Stimulated activated effector memory CD8-positive, alpha-beta T cell treated with anti-CD3 and anti-CD28 coated beads, Interleukin-12 subunit alpha, Interleukin-12 subunit beta, amount 100 ng/mL, for 72 hours (primary cell): ENCODE measurements at regions not wholly inside any gene's neighbourhood (a gene's known extent, or its start where the extent isn't known, plus 50 kb on each side); places are given as distances from the start of the nearest gene placed in this dataset.

Experiments
- ATAC-seq: fragments of 150-1000 bp; cut with Tn5 transposase; 2 replicates; pipeline ENCODE4 v1.10.0; 2021
- DNase-seq, 2 donors: peaks; one replicate each; pipeline ENCODE4 v3.0.0; 2021 to 2022; ENCODE audit warnings: low spot score in 2 of 2
- H3K27ac Mint-ChIP-seq: one replicate; pipeline ENCODE4 v1.8.0; 2022; ENCODE audit warnings: mild to moderate bottlenecking, mixed read lengths
- H3K36me3 Mint-ChIP-seq: one replicate; pipeline ENCODE4 v1.8.0; 2022; ENCODE audit warnings: mild to moderate bottlenecking, mixed read lengths
- H3K4me1 Mint-ChIP-seq: one replicate; pipeline ENCODE4 v1.8.0; 2022; ENCODE audit warnings: mixed read lengths
- H3K4me3 Mint-ChIP-seq: one replicate; pipeline ENCODE4 v1.8.0; 2022; ENCODE audit warnings: mild to moderate bottlenecking, mixed read lengths
- H3K9me3 Mint-ChIP-seq: one replicate; pipeline ENCODE4 v1.8.0; 2022; ENCODE audit warnings: mixed read lengths

DNA sequence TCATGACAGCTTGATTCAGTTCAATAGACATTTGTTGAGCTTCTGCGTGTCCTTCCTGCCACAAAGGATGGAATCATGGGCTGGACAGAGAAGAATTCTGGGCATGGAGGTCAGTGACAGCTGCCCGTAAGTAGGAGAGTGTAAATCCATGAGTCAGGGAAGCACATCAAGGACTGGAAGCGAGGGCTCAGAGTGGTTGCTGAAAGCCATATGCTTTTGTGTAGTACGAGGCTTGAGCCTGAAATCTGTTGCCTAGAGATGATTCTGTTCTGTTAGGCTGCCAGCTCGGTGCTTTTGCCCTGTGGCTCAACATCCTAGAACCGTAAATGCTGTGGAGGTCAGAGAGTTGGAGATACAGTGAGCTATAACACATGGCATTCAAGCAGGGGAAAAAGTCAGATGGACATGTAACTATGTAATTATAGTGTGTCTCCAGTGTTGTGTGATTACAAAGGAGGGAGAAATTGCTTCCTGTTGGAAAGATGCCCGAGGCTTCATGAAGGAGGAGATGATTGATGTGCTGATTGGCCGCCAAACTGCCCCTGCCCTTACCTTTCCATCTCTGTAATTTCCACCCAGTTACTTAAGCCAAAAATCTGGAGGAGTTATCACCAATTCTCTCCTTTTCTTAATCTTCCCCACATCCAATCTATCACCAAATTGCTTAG is 92.8 kb upstream of the CACNA1E start:
- Mint-ChIP-seq H3K9me3 (no peaks in the 10 kb centered on the region), H3K4me1 (no peaks in the 10 kb centered on the region), H3K4me3 (no peak overlapping the region), H3K36me3 (no peaks in the 10 kb centered on the region), H3K27ac (no peak overlapping the region)
- no peak for ATAC-seq
- DNase-seq: no peak

DNA sequence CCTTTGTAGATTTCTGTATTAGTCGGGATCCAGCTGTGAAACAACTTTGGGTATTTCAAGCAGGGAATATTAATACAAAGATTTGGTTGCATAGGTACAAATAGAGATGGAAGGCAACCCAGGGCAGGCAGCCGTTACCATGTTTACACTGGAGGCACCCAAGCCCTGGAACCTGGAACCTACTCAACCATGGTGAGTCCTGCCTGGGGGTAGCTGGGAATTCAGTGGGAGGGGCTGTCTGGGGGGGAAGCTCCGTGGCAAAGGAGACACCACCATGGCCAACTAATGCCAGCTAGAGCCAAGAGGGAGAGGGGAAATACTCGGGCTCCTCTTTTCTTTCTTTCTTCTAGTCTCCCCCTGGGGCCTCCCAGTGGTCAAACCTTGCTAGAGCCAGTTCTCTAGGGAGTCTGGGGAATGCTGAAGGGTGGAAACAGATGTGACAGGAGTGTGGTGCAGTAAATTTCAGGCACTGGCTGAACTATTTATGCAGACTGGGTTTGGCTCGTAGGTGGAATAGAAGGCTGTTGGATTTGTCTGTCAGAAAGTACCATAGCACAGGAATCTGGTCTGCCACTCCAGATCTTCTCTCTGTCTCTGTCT is 91.9 kb upstream of the CACNA1E start:
- H3K27ac Mint-ChIP-seq: no peak overlapping the region
- H3K36me3 Mint-ChIP-seq: no peaks in the 10 kb centered on the region
- no peak overlapping the region for H3K4me3 Mint-ChIP-seq
- DNase-seq: no peak
- no peak for ATAC-seq
- H3K9me3 Mint-ChIP-seq: no peaks in the 10 kb centered on the region
- no peaks in the 10 kb centered on the region for H3K4me1 Mint-ChIP-seq

DNA sequence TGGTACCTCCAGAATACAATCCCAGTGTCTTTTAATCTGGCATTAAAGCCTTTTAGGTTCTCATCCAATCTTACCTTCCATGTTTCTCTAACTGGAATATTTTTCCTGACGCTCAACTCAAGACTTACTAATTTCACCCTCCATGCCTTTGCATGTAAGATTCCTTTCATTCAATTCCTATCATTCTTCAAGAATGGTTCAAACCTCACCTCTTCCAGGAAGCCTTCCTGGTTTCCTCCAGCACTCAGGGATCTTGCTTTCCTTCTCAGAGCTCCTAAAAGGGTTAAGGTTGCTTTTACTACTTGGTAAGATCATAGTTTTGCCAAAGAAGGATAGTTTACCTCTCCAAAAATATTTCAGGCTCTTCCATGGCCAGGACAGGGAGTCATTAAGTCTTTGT is 91.2 kb upstream of the CACNA1E start:
- H3K9me3 Mint-ChIP-seq: no peaks in the 10 kb centered on the region
- no peak for DNase-seq
- H3K4me3 Mint-ChIP-seq: no peak overlapping the region
- H3K36me3 Mint-ChIP-seq: no peaks in the 10 kb centered on the region
- H3K27ac Mint-ChIP-seq: no peak overlapping the region
- no peak for ATAC-seq
- no peaks in the 10 kb centered on the region for H3K4me1 Mint-ChIP-seq

DNA sequence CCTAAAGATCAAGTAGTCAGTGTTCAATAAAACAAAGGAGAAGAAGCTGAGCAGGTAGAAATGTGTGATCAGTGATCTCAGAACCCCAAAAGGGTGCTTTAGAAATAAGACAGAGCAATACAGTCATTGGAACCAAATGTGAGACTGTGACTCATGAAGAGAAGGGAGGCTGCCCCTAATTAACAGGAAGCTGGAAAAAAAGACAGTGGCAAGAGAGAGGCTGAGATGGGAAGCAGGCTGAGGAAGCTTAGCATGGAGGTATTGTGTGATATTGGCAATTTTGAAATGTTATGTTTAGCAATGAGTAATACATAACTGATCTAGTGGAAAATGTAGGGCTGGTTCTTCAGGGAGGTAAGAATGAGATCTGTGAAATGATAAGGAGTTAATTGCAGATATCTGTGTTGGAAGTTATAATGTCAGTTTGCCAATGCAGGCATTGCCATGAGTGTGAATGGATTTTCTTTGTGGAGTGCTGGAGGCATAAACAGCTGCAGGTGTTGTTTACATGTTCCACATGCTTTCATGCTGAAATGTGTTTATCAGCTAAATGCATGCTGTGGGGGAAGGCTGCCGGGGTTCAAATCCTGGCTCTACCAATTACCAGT is 90.6 kb upstream of the CACNA1E start:
- no peaks in the 10 kb centered on the region for H3K36me3 Mint-ChIP-seq
- no peak overlapping the region for H3K4me3 Mint-ChIP-seq
- no peak for ATAC-seq
- no peak for DNase-seq
- H3K27ac Mint-ChIP-seq: no peak overlapping the region
- peaks cover 4% of the 10 kb centered on the region for H3K4me1 Mint-ChIP-seq
- H3K9me3 Mint-ChIP-seq: no peaks in the 10 kb centered on the region

DNA sequence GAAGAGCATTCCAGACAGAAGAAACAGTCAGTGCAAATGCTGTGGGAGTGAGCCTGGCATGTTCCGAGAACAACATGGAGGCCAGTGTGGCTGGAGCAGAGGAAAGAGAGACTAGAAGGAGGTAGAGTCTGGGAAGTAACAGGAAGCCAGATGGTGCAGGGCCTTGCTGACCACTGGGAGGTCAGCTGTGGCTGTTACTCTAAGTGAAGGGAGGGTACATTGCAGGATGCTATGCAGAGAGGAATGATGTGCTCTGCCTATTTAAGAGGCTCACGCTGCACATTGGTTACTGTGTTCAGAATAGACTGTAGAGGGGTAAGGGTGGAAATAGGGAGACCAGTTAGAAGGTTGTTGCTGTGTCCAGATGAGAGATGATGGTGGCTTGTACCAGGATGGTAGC is 88.6 kb upstream of the CACNA1E start:
- Mint-ChIP-seq H3K27ac (no peak overlapping the region), H3K9me3 (no peaks in the 10 kb centered on the region)
- ATAC-seq: no peak

DNA sequence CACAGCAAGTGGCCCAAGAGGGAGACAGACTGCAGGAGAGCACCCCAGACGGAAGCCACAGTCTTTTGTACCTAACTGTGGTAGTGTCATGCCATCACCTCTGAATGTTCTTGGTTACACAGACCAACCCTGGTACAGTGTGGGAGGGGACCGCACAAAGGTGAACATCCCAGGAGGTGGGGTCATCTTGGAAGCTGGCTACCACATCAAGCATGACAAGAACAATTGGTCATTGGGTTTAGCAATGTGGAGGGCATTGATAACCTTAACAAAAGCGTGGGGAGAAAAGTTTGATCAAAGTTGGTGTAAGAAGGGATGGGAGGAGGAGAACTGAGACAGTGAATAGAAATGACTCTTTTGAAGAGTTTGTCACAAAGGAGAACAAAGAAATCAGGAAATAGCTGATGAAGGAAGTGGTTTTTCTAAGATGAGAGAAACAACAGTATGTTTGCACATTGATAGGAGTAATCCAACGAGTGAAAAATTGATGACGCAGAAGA is 87.1 kb upstream of the CACNA1E start:
- H3K36me3 Mint-ChIP-seq: no peaks in the 10 kb centered on the region
- H3K4me1 Mint-ChIP-seq: peaks cover 9% of the 10 kb centered on the region
- H3K4me3 Mint-ChIP-seq: no peak overlapping the region
- ATAC-seq (peak; percentile 77), DNase-seq (peak in 1 of 2 donors; percentile 57)
- no peaks in the 10 kb centered on the region for H3K9me3 Mint-ChIP-seq
- no peak overlapping the region for H3K27ac Mint-ChIP-seq

More for the DNA sequence above, 88.6 kb upstream of the CACNA1E start:
- Mint-ChIP-seq H3K36me3 (no peaks in the 10 kb centered on the region), H3K4me1 (peaks cover 9% of the 10 kb centered on the region), H3K4me3 (no peak overlapping the region)
- DNase-seq: no peak

DNA sequence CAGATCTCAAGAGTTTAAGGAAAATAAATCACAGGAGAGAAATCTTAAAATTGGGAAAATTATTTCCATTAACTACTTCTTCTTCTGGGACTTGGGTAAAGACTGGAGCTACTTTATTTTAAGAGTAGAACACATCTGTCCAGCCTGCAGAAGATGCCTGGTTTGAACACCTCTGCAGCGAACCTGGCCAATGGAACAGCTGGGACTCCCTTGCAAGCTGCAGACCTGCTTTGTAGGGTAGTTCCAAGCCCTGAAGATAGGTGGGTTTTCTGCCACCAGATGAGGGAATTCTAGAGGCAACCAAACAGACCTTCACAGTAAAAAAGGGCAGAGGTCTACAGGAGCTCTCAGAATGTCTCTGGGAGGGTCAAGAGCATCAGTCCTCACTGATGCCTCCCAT is 86.5 kb upstream of the CACNA1E start:
- ATAC-seq (no peak), DNase-seq (no peak)
- Mint-ChIP-seq H3K4me1 (peaks cover 9% of the 10 kb centered on the region), H3K36me3 (peaks cover under 1% of the 10 kb centered on the region), H3K27ac (no peak overlapping the region), H3K9me3 (no peaks in the 10 kb centered on the region), H3K4me3 (no peak overlapping the region)

DNA sequence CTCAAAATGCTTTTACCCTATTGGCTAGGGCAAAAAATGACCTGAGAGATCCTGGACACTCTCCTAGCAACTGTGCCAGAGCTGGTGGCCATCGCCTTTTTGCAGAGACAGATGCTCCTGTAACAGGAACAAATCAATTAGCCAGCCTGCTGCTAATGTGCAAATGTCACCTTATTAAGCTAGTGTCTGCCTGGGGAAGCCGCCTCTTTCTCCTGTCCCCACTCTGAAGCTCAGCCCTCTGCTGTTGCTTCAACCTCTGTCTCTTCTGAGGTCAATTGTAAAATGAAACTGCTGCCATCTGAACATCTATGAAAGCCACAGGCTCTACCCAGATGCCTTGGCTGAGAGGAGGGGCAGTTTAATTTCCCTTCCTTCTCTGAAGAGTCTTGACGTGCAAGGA is 85.5 kb upstream of the CACNA1E start:
- Mint-ChIP-seq H3K4me1 (peaks cover 9% of the 10 kb centered on the region), H3K27ac (no peak overlapping the region), H3K36me3 (peaks cover 6% of the 10 kb centered on the region), H3K9me3 (no peaks in the 10 kb centered on the region), H3K4me3 (peak overlapping the region; percentile 11)
- DNase-seq (no peak), ATAC-seq (no peak)

DNA sequence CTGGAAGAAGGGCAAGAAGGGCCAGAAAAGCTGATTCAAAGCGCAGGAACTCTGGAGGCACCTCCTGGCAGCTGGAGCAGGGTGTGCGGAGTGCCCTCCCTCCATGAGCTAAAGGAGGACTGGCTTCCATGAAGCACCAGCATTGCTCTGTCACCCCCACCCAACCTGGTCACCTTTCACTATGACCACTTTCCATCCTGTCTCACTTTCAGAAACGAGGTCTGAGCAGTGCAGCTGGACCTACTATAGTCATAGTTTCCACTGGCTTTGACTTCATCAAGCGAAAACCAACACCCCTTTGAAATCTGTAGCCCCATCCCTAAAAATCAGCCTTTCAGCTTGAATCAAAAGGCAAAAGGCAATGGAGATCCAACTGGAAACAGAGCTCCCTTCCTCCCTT is 84.8 kb upstream of the CACNA1E start:
- H3K4me1 Mint-ChIP-seq: peaks cover 9% of the 10 kb centered on the region
- H3K4me3 Mint-ChIP-seq: no peak overlapping the region
- no peak for DNase-seq
- peak; percentile 53 for ATAC-seq
- H3K9me3 Mint-ChIP-seq: no peaks in the 10 kb centered on the region
- H3K36me3 Mint-ChIP-seq: peaks cover 6% of the 10 kb centered on the region
- no peak overlapping the region for H3K27ac Mint-ChIP-seq

DNA sequence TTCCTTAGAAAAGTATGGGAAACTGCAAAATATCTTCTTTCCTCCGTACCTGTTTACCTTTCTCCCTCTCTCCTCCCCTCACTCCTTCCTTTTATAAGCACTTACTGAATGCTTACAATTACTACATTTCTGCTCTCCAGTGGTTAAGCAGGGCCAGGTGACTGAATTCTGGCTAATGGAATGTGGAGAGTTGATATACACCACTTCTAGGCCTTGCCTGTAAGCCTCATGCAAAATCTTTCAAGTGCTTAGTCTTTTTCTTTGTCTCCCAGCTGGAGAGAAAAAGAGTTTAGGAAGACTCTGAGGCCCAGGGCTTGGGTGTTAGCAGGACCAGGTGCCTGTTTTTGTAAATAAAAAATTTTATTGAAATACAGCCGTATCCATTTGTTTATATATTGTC is 77.7 kb upstream of the CACNA1E start:
- Mint-ChIP-seq H3K9me3 (no peaks in the 10 kb centered on the region), H3K36me3 (peaks cover 6% of the 10 kb centered on the region), H3K4me1 (no peaks in the 10 kb centered on the region), H3K4me3 (no peak overlapping the region), H3K27ac (no peak overlapping the region)
- ATAC-seq: no peak
- DNase-seq: no peak

DNA sequence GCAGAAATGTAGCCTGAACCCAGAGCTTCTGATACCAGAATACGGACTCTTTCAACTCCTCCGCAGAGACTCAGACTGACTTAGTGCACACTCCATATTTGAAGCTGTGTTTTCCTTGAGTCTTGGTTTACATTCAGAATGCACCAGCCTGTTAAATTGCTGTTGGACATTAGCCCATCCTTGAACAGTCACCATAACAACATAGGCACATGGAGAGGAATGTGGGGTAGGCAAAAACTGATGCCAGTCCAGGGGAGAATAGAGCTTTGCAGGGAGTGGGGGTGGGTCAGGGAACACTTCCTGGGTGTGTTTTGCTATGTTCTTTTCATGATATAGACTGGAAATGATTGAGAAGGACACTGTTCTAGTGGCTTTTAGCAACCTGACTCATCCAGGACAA is 76.3 kb upstream of the CACNA1E start:
- ATAC-seq: no peak
- H3K9me3 Mint-ChIP-seq: no peaks in the 10 kb centered on the region
- peaks cover 3% of the 10 kb centered on the region for H3K36me3 Mint-ChIP-seq
- no peaks in the 10 kb centered on the region for H3K4me1 Mint-ChIP-seq
- DNase-seq: no peak
- H3K4me3 Mint-ChIP-seq: no peak overlapping the region
- no peak overlapping the region for H3K27ac Mint-ChIP-seq

DNA sequence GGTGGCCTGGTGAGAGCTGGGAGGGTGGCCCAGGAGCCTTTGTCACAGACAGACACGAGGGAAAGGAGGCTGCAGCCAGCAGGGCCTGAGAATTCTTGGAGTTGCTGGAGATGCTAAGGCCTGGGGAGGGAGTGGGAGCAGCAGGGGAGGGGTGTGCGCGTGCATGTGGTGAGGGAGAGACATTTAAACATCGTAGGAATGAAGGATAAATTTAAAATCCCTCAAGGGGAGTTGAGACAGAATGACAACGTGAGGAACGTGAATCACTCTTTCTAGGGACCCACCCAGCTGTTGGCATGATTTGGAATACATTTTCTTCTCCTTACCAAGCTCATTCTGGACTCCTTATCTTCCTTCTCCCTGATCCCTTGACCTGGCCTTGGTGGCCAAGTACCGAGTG is 73.3 kb upstream of the CACNA1E start:
- Mint-ChIP-seq H3K9me3 (no peaks in the 10 kb centered on the region), H3K27ac (no peak overlapping the region), H3K36me3 (no peaks in the 10 kb centered on the region), H3K4me3 (no peak overlapping the region), H3K4me1 (no peaks in the 10 kb centered on the region)
- ATAC-seq (no peak), DNase-seq (no peak)

DNA sequence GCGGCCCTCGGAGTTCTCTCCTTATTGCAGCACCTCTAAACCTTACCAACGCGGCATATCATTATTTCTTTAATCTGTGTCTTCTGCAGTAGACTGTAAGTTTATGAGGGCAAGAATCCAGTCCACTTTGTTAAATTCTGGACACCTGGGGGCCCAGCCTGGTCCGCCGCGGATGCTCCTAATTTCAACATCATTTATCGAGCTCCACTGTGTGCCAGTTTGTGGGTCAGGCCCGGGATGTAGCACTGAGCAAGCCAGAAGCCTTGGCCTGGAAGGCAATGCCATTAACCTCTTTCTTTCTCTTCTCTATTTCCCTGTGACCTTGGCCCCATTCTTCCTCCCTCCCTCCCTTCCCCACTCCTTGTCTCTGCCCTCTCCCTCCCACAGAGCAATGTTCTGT is 70.6 kb upstream of the CACNA1E start:
- no peaks in the 10 kb centered on the region for H3K36me3 Mint-ChIP-seq

DNA sequence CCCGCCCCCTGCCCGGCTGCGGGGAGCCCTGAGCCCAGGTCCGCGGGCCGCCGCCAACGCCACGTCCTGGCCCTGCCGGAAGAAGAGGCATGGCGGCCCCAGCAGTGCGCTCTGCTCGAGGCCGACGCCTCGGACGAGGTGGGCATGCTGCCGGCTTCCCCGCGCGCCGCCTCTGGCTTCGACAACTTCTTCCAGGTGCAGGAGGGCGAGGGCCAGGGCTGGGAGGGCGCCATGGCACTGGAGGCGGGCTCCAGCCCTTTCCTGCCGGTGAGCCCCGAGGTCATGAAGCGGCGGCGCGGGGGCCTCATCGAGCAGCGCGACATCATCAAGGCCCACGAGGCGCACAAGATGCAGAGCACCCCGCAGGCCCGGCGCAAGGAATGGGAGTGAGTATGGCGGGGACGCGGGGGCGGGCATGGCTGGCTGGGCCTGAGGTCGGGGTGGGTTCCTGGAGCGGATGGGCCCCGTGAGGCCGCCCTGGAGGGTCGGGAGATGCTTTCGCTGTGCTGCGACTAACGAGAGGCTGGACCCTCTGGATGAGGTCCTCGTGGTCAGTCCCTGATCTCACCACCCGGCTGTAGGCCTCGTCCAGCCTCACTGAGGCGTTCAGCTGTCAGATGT is 70.0 kb upstream of the CACNA1E start:
- DNase-seq (no peak), ATAC-seq (no peak)
- no peaks in the 10 kb centered on the region for H3K4me1 Mint-ChIP-seq
- peaks cover 4% of the 10 kb centered on the region for H3K9me3 Mint-ChIP-seq
- H3K27ac Mint-ChIP-seq: no peak overlapping the region
- H3K36me3 Mint-ChIP-seq: no peaks in the 10 kb centered on the region
- no peak overlapping the region for H3K4me3 Mint-ChIP-seq

More for the DNA sequence above, 70.6 kb upstream of the CACNA1E start:
- ATAC-seq (no peak), DNase-seq (no peak)
- Mint-ChIP-seq H3K4me3 (no peak overlapping the region), H3K4me1 (no peaks in the 10 kb centered on the region), H3K9me3 (peaks cover 4% of the 10 kb centered on the region), H3K27ac (no peak overlapping the region)

DNA sequence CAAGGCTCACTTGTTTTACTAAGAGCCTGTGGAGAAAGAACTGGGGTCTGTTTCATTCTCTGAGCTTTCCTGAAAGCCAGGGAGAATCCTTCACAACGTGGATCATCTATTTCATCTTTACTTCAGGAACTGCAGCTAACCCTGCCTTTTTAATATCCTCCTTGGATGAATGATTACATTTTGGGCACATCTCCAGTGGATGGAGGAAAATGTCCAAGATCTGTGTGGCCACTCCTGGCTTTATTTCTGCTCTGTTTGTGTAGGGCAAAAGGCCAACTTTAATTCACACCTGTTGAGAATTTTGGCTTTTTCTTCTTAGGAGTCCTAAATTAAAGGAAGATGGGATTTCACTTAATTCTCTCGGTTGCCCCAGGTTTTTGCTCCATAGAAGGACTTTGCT is 69.5 kb upstream of the CACNA1E start:
- DNase-seq: no peak
- Mint-ChIP-seq H3K4me3 (no peak overlapping the region), H3K27ac (no peak overlapping the region), H3K36me3 (no peaks in the 10 kb centered on the region), H3K9me3 (peaks cover 4% of the 10 kb centered on the region), H3K4me1 (no peaks in the 10 kb centered on the region)
- ATAC-seq: no peak
